ENCODE measurements at regions not wholly inside any gene's neighbourhood (a gene's known extent, or its start where the extent isn't known, plus 50 kb on each side); places are given as distances from the start of the nearest gene placed in this dataset.

DNA sequence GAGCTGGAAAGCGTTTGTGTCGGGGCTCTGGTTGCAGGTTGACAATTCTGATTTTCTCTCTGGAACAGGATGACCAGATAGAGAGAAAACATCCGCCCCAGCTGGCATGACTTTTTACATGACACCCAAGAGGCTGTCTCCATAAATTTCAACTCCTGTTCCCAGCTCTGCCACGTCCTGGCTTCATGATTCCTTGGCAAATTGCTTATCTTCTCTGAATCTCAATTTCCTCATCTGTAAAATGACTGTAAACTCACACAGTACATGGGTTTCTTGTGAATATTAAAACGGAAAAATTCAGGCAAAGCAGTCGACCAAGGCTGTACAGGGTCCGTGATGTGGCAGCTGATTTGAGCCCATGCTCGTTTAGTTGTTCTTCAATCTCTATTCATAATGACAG lies 572.7 kb downstream of the AJAP1 start:
- TF ChIP-seq, protein P1, sequence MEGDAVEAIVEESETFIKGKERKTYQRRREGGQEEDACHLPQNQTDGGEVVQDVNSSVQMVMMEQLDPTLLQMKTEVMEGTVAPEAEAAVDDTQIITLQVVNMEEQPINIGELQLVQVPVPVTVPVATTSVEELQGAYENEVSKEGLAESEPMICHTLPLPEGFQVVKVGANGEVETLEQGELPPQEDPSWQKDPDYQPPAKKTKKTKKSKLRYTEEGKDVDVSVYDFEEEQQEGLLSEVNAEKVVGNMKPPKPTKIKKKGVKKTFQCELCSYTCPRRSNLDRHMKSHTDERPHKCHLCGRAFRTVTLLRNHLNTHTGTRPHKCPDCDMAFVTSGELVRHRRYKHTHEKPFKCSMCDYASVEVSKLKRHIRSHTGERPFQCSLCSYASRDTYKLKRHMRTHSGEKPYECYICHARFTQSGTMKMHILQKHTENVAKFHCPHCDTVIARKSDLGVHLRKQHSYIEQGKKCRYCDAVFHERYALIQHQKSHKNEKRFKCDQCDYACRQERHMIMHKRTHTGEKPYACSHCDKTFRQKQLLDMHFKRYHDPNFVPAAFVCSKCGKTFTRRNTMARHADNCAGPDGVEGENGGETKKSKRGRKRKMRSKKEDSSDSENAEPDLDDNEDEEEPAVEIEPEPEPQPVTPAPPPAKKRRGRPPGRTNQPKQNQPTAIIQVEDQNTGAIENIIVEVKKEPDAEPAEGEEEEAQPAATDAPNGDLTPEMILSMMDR (IDR thresholded peaks at IDR 0.05; ENCODE audit: low read depth, low read length): no peak
- no peak for DNase-seq (ENCODE audit: extremely low read depth, low read depth)

DNA sequence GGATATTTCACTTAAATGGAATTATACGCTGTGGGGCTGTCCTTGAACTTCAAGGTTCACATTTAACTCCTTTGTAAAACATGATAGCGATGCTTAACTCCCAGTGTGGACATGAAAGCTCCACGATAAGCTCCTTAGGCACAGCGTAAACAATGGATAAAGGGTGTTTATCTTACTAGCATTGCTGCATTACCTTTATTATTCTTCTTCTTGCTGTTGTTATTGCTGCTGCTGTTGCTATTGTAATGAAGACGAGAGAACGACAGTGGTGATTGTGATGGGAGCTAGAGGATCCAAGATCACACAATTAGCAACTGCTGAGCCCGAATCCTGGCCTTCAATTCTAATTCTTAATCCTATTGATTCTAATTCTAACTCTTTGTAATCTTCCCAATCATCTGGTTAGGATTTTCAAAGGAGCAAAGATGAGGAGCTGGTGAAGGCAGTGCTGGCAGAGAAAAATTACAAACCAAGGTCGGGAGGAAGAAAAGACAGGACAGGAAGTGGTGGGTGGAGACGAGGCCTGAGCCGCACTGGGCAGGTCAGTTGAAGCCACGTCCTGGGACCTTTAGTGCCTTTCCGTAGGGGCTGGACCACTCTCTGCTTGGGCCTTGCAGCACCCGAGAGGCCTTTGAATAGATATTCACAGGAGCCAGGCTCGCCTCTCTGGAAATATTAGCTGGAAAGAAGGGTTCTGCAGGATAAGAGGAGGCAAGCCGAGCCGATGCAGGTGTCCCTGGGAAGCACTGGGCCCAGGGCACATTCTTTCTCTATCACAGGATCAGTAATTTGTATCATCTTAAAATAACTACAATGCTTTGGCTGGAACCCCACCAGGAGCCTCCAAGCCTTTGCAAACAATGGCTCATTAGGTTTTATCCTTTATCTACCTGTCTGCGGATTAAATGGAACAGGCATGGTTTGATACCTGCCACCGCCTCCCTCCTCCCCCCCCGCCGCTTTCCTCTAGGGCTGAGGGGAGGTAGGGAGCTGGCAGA lies 571.6 kb downstream of the AJAP1 start:
- TF ChIP-seq, protein P1 (IDR thresholded peaks at IDR 0.05; ENCODE audit: low read depth, low read length): no peak
- DNase-seq (ENCODE audit: extremely low read depth, low read depth): no peak

DNA sequence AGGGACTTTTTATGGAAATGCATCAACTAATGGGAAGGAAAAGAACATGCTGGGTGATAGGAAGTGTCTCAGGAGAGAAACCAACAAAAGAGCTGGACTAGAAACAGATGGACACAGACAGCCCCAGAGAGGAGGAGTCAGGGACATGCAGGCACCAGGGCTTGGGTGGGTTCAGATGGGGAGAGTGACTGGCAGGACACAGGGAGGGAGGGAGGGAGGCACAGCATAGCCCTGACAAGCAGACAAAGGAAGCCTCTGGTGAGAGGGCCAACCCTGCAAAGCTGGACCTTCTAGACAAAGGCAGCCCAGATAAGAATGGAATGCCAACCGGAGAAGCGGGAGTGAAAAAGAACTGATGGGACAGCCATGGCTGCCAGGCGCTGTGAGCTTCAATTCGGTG lies 568.8 kb downstream of the AJAP1 start:
- TF ChIP-seq, protein P1 (IDR thresholded peaks at IDR 0.05; ENCODE audit: low read depth, low read length): no peak
- DNase-seq (ENCODE audit: extremely low read depth, low read depth): no peak

DNA sequence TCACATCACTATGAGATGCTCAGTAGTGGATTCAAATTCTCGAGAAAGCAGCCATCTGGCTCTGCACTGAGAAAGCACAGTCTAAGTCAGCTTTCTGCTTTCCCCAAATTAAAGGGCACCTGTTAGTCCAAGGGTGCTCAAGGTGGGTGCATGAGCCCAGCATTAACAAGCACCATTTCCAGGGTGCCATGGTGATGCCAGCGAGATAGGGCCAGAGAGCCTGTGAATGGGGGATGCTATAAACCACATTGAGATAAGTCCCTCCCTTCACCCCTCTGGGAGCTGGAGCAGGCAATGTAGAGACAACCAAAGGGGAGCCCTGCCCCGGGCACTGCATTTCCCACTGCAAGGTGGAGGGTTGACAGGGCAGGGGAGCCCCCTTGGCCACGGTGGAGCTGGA lies 568.2 kb downstream of the AJAP1 start:
- no peak for DNase-seq (ENCODE audit: extremely low read depth, low read depth)

DNA sequence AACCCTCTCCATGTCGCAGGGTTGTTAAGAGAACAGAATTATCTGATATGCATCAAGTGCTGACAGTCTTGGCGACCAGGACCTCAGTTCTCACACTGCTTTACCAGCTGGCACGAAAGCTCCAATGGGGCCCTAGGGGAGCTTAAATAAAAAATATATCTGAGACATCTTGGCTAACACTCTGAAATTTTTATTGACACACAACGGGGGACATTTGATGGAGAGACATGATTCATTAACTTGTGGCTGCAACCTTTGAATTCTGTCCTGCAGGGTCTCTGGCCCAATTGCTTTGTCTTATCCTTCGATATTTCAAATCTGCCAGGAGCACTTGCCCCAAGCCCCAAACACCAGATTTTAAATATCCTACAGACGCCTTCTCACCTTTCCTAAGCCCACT lies 567.0 kb downstream of the AJAP1 start:
- TF ChIP-seq, protein P1 (IDR thresholded peaks at IDR 0.05; ENCODE audit: low read depth, low read length): no peak
- no peak for DNase-seq (ENCODE audit: extremely low read depth, low read depth)

More for the DNA sequence above, 568.2 kb downstream of the AJAP1 start:
- TF ChIP-seq, protein P1 (IDR thresholded peaks at IDR 0.05; ENCODE audit: low read depth, low read length): no peak

DNA sequence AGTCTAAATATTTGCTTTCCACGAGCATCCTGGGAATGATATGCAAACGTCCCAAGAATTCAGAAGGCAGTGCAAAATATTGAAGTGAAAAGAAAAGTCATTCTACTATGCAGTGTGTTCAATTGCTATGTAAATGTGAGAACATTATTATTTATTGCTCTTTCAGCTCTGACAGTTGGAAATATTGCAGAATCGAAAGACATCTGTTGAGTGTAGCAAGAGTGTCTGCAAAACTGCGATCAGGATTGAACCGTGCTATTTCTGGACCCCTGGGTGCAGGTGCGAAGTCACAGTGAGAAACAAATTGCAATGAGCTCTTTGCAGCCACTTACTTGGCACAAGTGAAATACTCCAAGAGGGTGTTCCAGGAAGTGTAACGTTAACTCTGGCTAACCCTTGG lies 566.4 kb downstream of the AJAP1 start:
- TF ChIP-seq, protein P1 (IDR thresholded peaks at IDR 0.05; ENCODE audit: low read depth, low read length): no peak
- no peak for DNase-seq (ENCODE audit: extremely low read depth, low read depth)

DNA sequence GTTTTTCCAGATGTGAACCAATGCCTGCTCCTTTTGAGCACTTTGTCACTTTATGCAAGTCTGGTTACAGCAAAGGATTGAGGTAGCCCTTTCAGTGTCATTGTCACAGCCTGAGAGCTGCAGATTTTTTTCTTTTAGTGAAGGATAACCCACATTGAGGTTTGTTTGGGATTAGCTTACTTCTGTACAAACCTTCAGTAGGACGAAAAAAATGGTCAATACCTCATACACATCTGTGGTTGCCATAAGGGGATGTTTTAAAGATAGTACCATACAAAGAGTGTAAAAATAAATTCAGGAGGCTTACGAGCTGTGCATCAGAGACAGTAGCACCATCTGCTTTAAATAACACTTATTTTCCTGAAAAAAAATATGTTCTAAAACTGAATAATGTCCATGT lies 566.0 kb downstream of the AJAP1 start:
- DNase-seq (ENCODE audit: extremely low read depth, low read depth): no peak
- TF ChIP-seq, protein P1 (IDR thresholded peaks at IDR 0.05; ENCODE audit: low read depth, low read length): no peak

Measured in AG09319 (cell line).